ENCODE measurements at regions not wholly inside any gene's neighbourhood (a gene's known extent, or its start where the extent isn't known, plus 50 kb on each side); places are given as distances from the start of the nearest gene placed in this dataset.
"Not testable (repeated sequence)": the region's sequence is repeated elsewhere in the genome, so short reads cannot be mapped to it uniquely, and the experiment has no call there.

DNA sequence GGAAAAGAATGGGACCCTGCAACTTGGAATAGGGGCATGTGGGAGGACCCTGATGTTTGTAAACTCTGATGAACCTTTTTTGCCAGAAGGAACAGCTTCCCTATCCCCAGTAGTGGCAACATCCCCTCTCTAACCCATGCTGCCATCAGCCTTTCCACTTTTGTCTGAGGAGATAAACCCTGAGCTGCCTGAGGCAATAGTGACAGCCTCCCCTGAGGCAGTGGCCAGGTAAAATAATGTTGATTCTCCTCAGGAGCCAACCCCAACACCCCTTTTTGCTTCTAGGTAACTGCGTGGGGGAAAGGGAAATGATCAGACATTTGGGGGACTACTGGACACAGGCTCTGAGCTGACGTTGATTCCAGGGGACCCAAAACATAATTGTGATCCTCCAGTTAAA is 106.8 kb upstream of the NPAS2 start:
- Histone ChIP-seq H3K4me1 (ENCODE audit: control insufficient read depth in 5 of 5, insufficient read depth in 5 of 5, low read length in 5 of 5) (peaks cover 0 to 13% (median 0%) of the 10 kb centered on the region in 5 donors), H3K9me3 (ENCODE audit: control insufficient read depth in 5 of 5, low read length in 5 of 5) (no peaks in the 10 kb centered on the region), H3K27me3 (ENCODE audit: control insufficient read depth in 5 of 5, insufficient read depth in 4 of 5, low read length in 5 of 5) (no peaks in the 10 kb centered on the region), H3K36me3 (ENCODE audit: control insufficient read depth in 5 of 5, insufficient read depth in 5 of 5, low read length in 5 of 5) (no peaks in the 10 kb centered on the region), H3K27ac (ENCODE audit: low read depth, low read length) (no peak overlapping the region), H3K9ac (ENCODE audit: low read length in 5 of 5) (no peak overlapping the region), H3K4me3 (ENCODE audit: low read depth in 1 of 5, low read length in 5 of 5) (no peak overlapping the region)

DNA sequence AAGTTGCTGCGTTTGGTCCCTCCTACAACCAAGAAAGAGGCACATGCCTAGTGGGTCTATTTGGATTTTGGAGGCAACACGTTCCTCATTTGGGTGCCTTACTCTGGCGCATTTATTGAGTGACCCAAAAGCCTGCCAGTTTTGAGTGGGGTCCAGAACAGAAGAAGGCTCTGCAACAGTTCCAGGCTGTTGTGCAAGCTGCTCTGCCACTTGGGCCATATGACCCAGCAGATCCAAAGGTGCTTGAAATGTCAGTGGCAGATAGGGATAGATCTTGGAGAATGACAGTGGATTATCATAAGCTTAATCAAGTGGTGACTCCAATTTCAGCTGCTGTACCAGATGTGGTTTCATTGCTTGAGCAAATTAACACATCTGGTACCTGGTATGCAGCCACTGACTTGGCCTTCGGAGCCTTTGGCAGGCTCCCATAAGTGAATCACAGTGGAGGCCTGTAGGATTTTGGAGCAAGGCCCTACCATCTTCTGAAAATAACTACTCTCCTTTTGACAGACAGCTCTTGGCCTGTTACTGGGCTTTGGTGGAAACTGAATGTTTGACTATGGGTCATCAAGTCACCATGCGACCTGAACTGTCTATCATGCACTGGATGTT is 105.4 kb upstream of the NPAS2 start:
- peaks cover 0 to 13% (median 0%) of the 10 kb centered on the region in 5 donors for H3K4me1 ChIP-seq (ENCODE audit: control insufficient read depth in 5 of 5, insufficient read depth in 5 of 5, low read length in 5 of 5)
- H3K9me3 ChIP-seq (ENCODE audit: control insufficient read depth in 5 of 5, low read length in 5 of 5); H3K27ac ChIP-seq (ENCODE audit: low read depth, low read length); H3K4me3 ChIP-seq (ENCODE audit: low read depth in 1 of 5, low read length in 5 of 5); H3K36me3 ChIP-seq (ENCODE audit: control insufficient read depth in 5 of 5, insufficient read depth in 5 of 5, low read length in 5 of 5); H3K9ac ChIP-seq (ENCODE audit: low read length in 5 of 5); H3K27me3 ChIP-seq (ENCODE audit: control insufficient read depth in 5 of 5, insufficient read depth in 4 of 5, low read length in 5 of 5): not testable (repeated sequence)

DNA sequence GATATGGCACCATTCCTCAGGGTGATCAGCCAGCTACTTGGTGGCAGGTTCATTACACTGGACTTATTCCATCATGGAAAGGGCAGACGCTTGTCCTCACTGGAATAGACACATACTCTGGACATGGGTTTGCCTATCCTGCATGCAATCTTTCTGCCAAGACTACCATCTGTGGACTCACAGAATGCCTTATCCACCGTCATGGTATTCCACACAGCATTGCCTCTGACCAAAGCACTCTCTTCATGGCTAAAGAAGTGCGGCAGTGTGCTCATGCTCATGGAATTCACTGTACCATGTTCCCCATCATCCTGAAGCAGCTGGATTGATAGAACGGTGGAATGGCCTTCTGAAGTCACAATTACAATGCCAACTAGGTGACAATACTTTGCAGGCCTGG is 104.1 kb upstream of the NPAS2 start:
- not testable (repeated sequence) for H3K36me3 ChIP-seq (ENCODE audit: control insufficient read depth in 5 of 5, insufficient read depth in 5 of 5, low read length in 5 of 5); H3K9ac ChIP-seq (ENCODE audit: low read length in 5 of 5); H3K27ac ChIP-seq (ENCODE audit: low read depth, low read length); H3K4me3 ChIP-seq (ENCODE audit: low read depth in 1 of 5, low read length in 5 of 5); H3K27me3 ChIP-seq (ENCODE audit: control insufficient read depth in 5 of 5, insufficient read depth in 4 of 5, low read length in 5 of 5); H3K9me3 ChIP-seq (ENCODE audit: control insufficient read depth in 5 of 5, low read length in 5 of 5)
- H3K4me1 ChIP-seq (ENCODE audit: control insufficient read depth in 5 of 5, insufficient read depth in 5 of 5, low read length in 5 of 5): peaks cover 0 to 13% (median 0%) of the 10 kb centered on the region in 5 donors

DNA sequence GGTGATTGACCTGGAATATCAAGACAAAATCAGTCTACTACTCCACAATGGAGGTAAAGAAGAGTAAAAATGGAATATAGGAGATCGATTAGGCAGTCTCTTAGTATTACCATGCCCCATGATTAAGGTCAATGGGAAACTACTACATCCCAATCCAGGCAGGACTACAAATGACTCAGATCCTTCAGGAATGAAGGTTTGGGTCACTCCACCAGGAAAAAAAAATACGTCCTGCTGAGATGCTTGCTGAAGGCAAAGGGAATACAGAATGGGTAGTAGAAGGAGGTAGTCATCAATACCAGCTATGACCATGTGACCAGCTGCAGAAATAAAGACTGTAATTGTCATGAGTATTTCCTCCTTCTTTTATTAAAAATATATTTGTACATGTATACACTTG is 103.4 kb upstream of the NPAS2 start:
- no peak overlapping the region for H3K9ac ChIP-seq (ENCODE audit: low read length in 5 of 5)
- no peak overlapping the region for H3K27ac ChIP-seq (ENCODE audit: low read depth, low read length)
- H3K9me3 ChIP-seq (ENCODE audit: control insufficient read depth in 5 of 5, low read length in 5 of 5): no peaks in the 10 kb centered on the region
- H3K36me3 ChIP-seq (ENCODE audit: control insufficient read depth in 5 of 5, insufficient read depth in 5 of 5, low read length in 5 of 5): no peaks in the 10 kb centered on the region
- peaks cover 0 to 4% (median 0%) of the 10 kb centered on the region in 5 donors for H3K27me3 ChIP-seq (ENCODE audit: control insufficient read depth in 5 of 5, insufficient read depth in 4 of 5, low read length in 5 of 5)
- no peak overlapping the region for H3K4me3 ChIP-seq (ENCODE audit: low read depth in 1 of 5, low read length in 5 of 5)
- H3K4me1 ChIP-seq (ENCODE audit: control insufficient read depth in 5 of 5, insufficient read depth in 5 of 5, low read length in 5 of 5): peaks cover 0 to 13% (median 0%) of the 10 kb centered on the region in 5 donors

DNA sequence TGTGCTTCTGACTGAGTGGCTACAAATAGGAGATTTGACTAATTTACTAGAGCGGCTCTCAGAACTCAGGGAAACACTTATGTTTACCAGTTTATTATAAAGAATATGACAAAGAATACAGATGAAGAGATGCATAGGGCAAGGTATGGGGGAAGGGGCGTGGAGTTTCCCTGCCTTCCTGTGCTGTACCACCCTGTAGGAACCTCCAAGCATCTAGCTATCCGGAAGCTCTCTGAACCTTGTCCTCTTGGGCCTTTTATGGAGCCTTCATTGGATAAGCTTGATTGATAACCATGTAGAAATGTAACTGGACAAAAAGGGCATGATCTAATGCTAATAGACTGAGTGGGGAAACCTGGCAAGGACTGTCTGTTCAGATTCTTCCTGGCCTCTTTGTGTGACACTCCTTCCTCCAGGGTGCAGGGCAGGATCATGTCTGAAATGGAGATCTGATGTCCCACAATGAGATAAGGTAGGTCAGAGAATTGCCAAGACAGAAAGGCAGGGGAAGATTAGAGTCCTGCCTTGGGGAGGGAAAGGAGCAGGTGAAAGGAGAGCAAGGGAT is 101.8 kb upstream of the NPAS2 start:
- Histone ChIP-seq H3K9ac (ENCODE audit: low read length in 5 of 5) (no peak overlapping the region), H3K27ac (ENCODE audit: low read depth, low read length) (no peak overlapping the region), H3K36me3 (ENCODE audit: control insufficient read depth in 5 of 5, insufficient read depth in 5 of 5, low read length in 5 of 5) (no peaks in the 10 kb centered on the region), H3K9me3 (ENCODE audit: control insufficient read depth in 5 of 5, low read length in 5 of 5) (no peaks in the 10 kb centered on the region), H3K4me1 (ENCODE audit: control insufficient read depth in 5 of 5, insufficient read depth in 5 of 5, low read length in 5 of 5) (peaks cover 0 to 13% (median 0%) of the 10 kb centered on the region in 5 donors), H3K27me3 (ENCODE audit: control insufficient read depth in 5 of 5, insufficient read depth in 4 of 5, low read length in 5 of 5) (peaks cover 0 to 6% (median 0%) of the 10 kb centered on the region in 5 donors), H3K4me3 (ENCODE audit: low read depth in 1 of 5, low read length in 5 of 5) (no peak overlapping the region)

DNA sequence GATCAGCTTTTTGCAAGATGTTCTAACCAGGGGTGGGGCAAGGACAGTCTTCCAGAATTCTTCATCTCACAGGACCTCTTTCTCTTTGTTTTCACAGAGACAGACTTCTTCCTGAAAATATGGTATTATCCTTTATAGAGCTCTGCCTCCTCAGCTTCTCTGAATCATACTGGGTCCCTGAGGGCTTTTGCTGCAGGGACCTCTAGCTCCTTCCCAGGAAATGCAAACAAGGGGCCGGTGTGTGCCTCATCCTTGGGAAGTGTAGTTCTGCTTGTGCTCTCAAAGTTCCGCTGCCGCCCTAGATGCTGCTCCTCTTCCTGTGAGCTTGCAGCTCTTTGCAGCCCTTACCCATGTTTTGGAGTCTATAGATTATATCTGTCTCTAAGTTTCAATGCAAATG is 99.5 kb upstream of the NPAS2 start:
- Histone ChIP-seq H3K9ac (ENCODE audit: low read length in 5 of 5) (no peak overlapping the region), H3K27me3 (ENCODE audit: control insufficient read depth in 5 of 5, insufficient read depth in 4 of 5, low read length in 5 of 5) (peaks cover 0 to 11% (median 0%) of the 10 kb centered on the region in 5 donors), H3K27ac (ENCODE audit: low read depth, low read length) (no peak overlapping the region), H3K9me3 (ENCODE audit: control insufficient read depth in 5 of 5, low read length in 5 of 5) (no peaks in the 10 kb centered on the region), H3K4me1 (ENCODE audit: control insufficient read depth in 5 of 5, insufficient read depth in 5 of 5, low read length in 5 of 5) (no peaks in the 10 kb centered on the region), H3K4me3 (ENCODE audit: low read depth in 1 of 5, low read length in 5 of 5) (no peak overlapping the region), H3K36me3 (ENCODE audit: control insufficient read depth in 5 of 5, insufficient read depth in 5 of 5, low read length in 5 of 5) (no peaks in the 10 kb centered on the region)

DNA sequence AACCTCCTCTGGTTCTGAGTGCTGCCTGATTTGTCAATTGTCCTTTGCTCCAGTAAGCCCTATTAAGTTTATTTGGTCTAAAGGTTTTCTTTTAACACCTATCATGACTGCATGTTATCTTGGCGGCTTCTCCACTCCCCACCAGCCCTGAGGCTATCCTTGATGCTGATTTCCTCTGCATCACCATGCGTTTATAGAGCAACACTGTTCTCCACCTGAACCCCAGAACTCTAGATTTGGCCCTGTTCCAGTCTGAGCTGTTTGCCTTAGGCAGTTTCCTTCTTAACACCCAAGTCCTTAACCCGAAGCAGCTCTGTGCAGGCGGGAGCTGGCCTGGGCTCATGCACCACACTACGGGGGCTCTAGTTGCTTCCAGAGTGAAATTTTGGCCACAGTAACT is 98.2 kb upstream of the NPAS2 start:
- Histone ChIP-seq H3K4me1 (ENCODE audit: control insufficient read depth in 5 of 5, insufficient read depth in 5 of 5, low read length in 5 of 5) (no peaks in the 10 kb centered on the region), H3K4me3 (ENCODE audit: low read depth in 1 of 5, low read length in 5 of 5) (no peak overlapping the region), H3K27me3 (ENCODE audit: control insufficient read depth in 5 of 5, insufficient read depth in 4 of 5, low read length in 5 of 5) (peaks cover 0 to 11% (median 0%) of the 10 kb centered on the region in 5 donors), H3K36me3 (ENCODE audit: control insufficient read depth in 5 of 5, insufficient read depth in 5 of 5, low read length in 5 of 5) (no peaks in the 10 kb centered on the region), H3K9me3 (ENCODE audit: control insufficient read depth in 5 of 5, low read length in 5 of 5) (no peaks in the 10 kb centered on the region), H3K9ac (ENCODE audit: low read length in 5 of 5) (no peak overlapping the region), H3K27ac (ENCODE audit: low read depth, low read length) (no peak overlapping the region)

DNA sequence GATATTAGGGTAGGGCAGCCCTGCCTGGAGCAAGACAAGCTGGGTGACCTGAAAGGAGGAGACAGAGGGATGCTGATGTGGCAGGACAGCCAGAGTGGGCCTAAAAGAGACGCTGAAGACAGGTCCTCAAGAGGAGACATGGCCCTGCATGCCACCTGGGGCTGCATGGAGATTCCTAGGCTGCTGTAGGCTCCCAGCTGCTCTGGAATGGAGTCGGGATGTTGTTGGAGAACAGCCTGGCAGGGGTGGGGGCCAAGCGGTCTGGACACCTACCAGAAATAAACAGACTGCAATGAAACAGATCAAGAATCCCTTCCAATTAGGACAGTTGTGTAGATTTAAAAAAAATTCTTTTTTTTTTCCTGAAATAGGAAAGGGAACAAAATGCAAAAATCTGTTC is 97.8 kb upstream of the NPAS2 start:
- Histone ChIP-seq H3K4me1 (ENCODE audit: control insufficient read depth in 5 of 5, insufficient read depth in 5 of 5, low read length in 5 of 5) (no peaks in the 10 kb centered on the region), H3K36me3 (ENCODE audit: control insufficient read depth in 5 of 5, insufficient read depth in 5 of 5, low read length in 5 of 5) (no peaks in the 10 kb centered on the region), H3K4me3 (ENCODE audit: low read depth in 1 of 5, low read length in 5 of 5) (no peak overlapping the region), H3K27ac (ENCODE audit: low read depth, low read length) (no peak overlapping the region), H3K9me3 (ENCODE audit: control insufficient read depth in 5 of 5, low read length in 5 of 5) (no peaks in the 10 kb centered on the region), H3K9ac (ENCODE audit: low read length in 5 of 5) (no peak overlapping the region), H3K27me3 (ENCODE audit: control insufficient read depth in 5 of 5, insufficient read depth in 4 of 5, low read length in 5 of 5) (peaks cover 0 to 11% (median 0%) of the 10 kb centered on the region in 5 donors)

DNA sequence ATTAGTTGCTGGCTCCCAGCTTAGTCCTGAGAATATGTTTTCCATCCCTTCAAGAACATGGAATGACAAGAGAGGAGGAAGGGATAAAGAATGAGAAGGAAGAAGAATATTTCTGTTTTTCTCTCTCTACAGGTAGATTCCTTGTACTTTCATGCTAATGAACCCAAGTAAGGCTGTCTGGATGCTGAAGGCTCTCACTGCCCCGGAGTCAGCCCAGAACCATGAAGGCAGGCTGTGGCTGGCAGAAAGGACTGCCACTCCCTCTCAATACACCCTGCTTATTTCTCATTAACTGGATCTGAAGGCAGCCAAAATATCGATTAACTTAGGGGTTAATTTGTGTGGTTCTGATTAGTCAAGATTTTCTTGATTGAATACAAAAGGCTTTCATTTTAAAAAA is 93.1 kb upstream of the NPAS2 start:
- Histone ChIP-seq H3K4me3 (ENCODE audit: low read depth in 1 of 5, low read length in 5 of 5) (no peak overlapping the region), H3K27me3 (ENCODE audit: control insufficient read depth in 5 of 5, insufficient read depth in 4 of 5, low read length in 5 of 5) (peaks cover 0 to 5% (median 0%) of the 10 kb centered on the region in 5 donors)

DNA sequence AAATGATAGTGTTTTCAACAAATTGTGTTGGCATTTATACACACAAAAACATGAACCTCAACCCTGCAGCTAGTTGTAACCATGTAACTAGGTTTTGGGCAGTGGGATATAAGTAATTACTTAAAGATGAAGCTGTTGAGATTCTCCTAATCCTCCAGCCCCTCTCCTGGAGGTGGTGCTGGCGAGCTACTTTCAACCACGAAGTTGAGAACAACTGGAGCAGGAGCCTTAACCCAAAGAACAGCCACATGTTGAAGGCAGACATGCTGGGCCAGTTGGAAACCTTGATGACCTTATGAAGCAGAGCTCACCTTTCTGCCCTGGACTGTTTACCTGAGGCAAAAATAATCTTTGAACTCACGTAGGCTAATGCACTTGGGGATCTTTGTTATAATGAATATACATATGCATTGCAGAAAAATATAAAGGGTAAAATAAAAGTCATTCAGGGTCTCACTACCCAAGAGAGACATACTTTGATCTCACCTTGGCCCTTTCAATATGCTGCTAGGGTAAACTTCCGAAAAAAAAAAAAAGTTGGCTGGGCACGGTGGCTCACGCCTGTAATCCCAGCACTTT is 89.6 kb upstream of the NPAS2 start:
- Histone ChIP-seq H3K27me3 (ENCODE audit: control insufficient read depth in 5 of 5, insufficient read depth in 4 of 5, low read length in 5 of 5) (no peaks in the 10 kb centered on the region), H3K4me3 (ENCODE audit: low read depth in 1 of 5, low read length in 5 of 5) (no peak overlapping the region), H3K36me3 (ENCODE audit: control insufficient read depth in 5 of 5, insufficient read depth in 5 of 5, low read length in 5 of 5) (no peaks in the 10 kb centered on the region), H3K4me1 (ENCODE audit: control insufficient read depth in 5 of 5, insufficient read depth in 5 of 5, low read length in 5 of 5) (peaks cover 4 to 15% (median 12%) of the 10 kb centered on the region in 5 donors), H3K27ac (ENCODE audit: low read depth, low read length) (no peak overlapping the region), H3K9ac (ENCODE audit: low read length in 5 of 5) (no peak overlapping the region), H3K9me3 (ENCODE audit: control insufficient read depth in 5 of 5, low read length in 5 of 5) (peaks cover 0 to 4% (median 0%) of the 10 kb centered on the region in 5 donors)

More for the DNA sequence above, 93.1 kb upstream of the NPAS2 start:
- Histone ChIP-seq H3K9ac (ENCODE audit: low read length in 5 of 5) (no peak overlapping the region), H3K4me1 (ENCODE audit: control insufficient read depth in 5 of 5, insufficient read depth in 5 of 5, low read length in 5 of 5) (peaks cover 0 to 2% (median 0%) of the 10 kb centered on the region in 5 donors), H3K36me3 (ENCODE audit: control insufficient read depth in 5 of 5, insufficient read depth in 5 of 5, low read length in 5 of 5) (no peaks in the 10 kb centered on the region), H3K27ac (ENCODE audit: low read depth, low read length) (no peak overlapping the region), H3K9me3 (ENCODE audit: control insufficient read depth in 5 of 5, low read length in 5 of 5) (peaks cover 0 to 4% (median 0%) of the 10 kb centered on the region in 5 donors)

Measured in subcutaneous abdominal adipose tissue (tissue), 5 donors.